ENCODE measurements at regions not wholly inside any gene's neighbourhood (a gene's known extent, or its start where the extent isn't known, plus 50 kb on each side); places are given as distances from the start of the nearest gene placed in this dataset.

- ATAC-seq (ENCODE audit: low read depth in 2 of 2) (no peak), DNase-seq (no peak)
- H3K9me3 ChIP-seq (ENCODE audit: control insufficient read depth in 2 of 2, low read length in 2 of 2) = no peaks in the 10 kb centered on the region
- no peaks in the 10 kb centered on the region for H3K4me1 Mint-ChIP-seq
- H3K4me3 ChIP-seq (ENCODE audit: low read depth, low read length) = no peak overlapping the region
- H3K36me3 Mint-ChIP-seq = no peaks in the 10 kb centered on the region
- H3K4me3 Mint-ChIP-seq = no peak overlapping the region
- no peak overlapping the region for H3K27ac ChIP-seq (ENCODE audit: insufficient read depth, low read length, poor library complexity, severe bottlenecking)
- no peak overlapping the region for H3K27ac Mint-ChIP-seq
- H3K27me3 ChIP-seq (ENCODE audit: control insufficient read depth, insufficient read depth, low read length) = peaks cover 4% of the 10 kb centered on the region
- H3K4me1 ChIP-seq (ENCODE audit: control insufficient read depth, insufficient read depth, low read length, poor library complexity, severe bottlenecking) = no peaks in the 10 kb centered on the region
- no peaks in the 10 kb centered on the region for H3K36me3 ChIP-seq (ENCODE audit: control insufficient read depth, insufficient read depth, low read length)
- no peaks in the 10 kb centered on the region for H3K9me3 Mint-ChIP-seq
- H3K27me3 Mint-ChIP-seq = peaks cover 7% of the 10 kb centered on the region
Measured at GRCh38 chr11:64461081-64461480, 94.7 kb upstream of the SLC22A11 start.

GRCh38 chr11:64466115-64466718 lies 89.5 kb upstream of the SLC22A11 start:
- Histone ChIP-seq H3K27ac (ENCODE audit: insufficient read depth, low read length, poor library complexity, severe bottlenecking) (no peak overlapping the region), H3K4me1 (ENCODE audit: control insufficient read depth, insufficient read depth, low read length, poor library complexity, severe bottlenecking) (no peaks in the 10 kb centered on the region), H3K9me3 (ENCODE audit: control insufficient read depth in 2 of 2, low read length in 2 of 2) (peaks cover 0 to 1% of the 10 kb centered on the region in 2 experiments), H3K4me3 (ENCODE audit: low read depth, low read length) (no peak overlapping the region), H3K36me3 (ENCODE audit: control insufficient read depth, insufficient read depth, low read length) (no peaks in the 10 kb centered on the region), H3K27me3 (ENCODE audit: control insufficient read depth, insufficient read depth, low read length) (peaks cover 4% of the 10 kb centered on the region)
- ATAC-seq (ENCODE audit: low read depth in 2 of 2) (no peak), DNase-seq (no peak)
- H3K27me3 Mint-ChIP-seq = peaks cover 13% of the 10 kb centered on the region
- peaks cover 0 to 13% (median 4%) of the 10 kb centered on the region in 4 donors for H3K4me1 Mint-ChIP-seq
- H3K27ac Mint-ChIP-seq = no peak overlapping the region
- peaks cover 0 to 4% (median 0%) of the 10 kb centered on the region in 7 donors for H3K9me3 Mint-ChIP-seq
- no peaks in the 10 kb centered on the region for H3K36me3 Mint-ChIP-seq
- no peak overlapping the region for H3K4me3 Mint-ChIP-seq

GRCh38 chr11:64469288-64469687 lies 86.5 kb upstream of the SLC22A11 start:
- no peak for DNase-seq
- Histone ChIP-seq H3K4me1 (ENCODE audit: control insufficient read depth, insufficient read depth, low read length, poor library complexity, severe bottlenecking) (no peaks in the 10 kb centered on the region), H3K36me3 (ENCODE audit: control insufficient read depth, insufficient read depth, low read length) (no peaks in the 10 kb centered on the region), H3K27ac (ENCODE audit: insufficient read depth, low read length, poor library complexity, severe bottlenecking) (no peak overlapping the region), H3K9me3 (ENCODE audit: control insufficient read depth in 2 of 2, low read length in 2 of 2) (peaks cover 0 to 1% of the 10 kb centered on the region in 2 experiments), H3K4me3 (ENCODE audit: low read depth, low read length) (no peak overlapping the region), H3K27me3 (ENCODE audit: control insufficient read depth, insufficient read depth, low read length) (peaks cover under 1% of the 10 kb centered on the region)
- no peaks in the 10 kb centered on the region for H3K36me3 Mint-ChIP-seq
- H3K27ac Mint-ChIP-seq = no peak overlapping the region
- no peak for ATAC-seq (ENCODE audit: low read depth in 2 of 2)
- no peak overlapping the region for H3K4me3 Mint-ChIP-seq
- H3K9me3 Mint-ChIP-seq = peaks cover 0 to 4% (median 0%) of the 10 kb centered on the region in 7 donors
- H3K27me3 Mint-ChIP-seq = peaks cover 19% of the 10 kb centered on the region
- H3K4me1 Mint-ChIP-seq = peaks cover 0 to 13% (median 4%) of the 10 kb centered on the region in 4 donors

GRCh38 chr11:64472593-64473455 lies 82.9 kb upstream of the SLC22A11 start:
- Histone ChIP-seq H3K27me3 (ENCODE audit: control insufficient read depth, insufficient read depth, low read length) (no peaks in the 10 kb centered on the region), H3K4me3 (ENCODE audit: low read depth, low read length) (no peak overlapping the region), H3K27ac (ENCODE audit: insufficient read depth, low read length, poor library complexity, severe bottlenecking) (no peak overlapping the region), H3K4me1 (ENCODE audit: control insufficient read depth, insufficient read depth, low read length, poor library complexity, severe bottlenecking) (no peaks in the 10 kb centered on the region), H3K36me3 (ENCODE audit: control insufficient read depth, insufficient read depth, low read length) (no peaks in the 10 kb centered on the region), H3K9me3 (ENCODE audit: control insufficient read depth in 2 of 2, low read length in 2 of 2) (peaks cover 0 to 1% of the 10 kb centered on the region in 2 experiments)
- Mint-ChIP-seq H3K27me3 (peaks cover 32% of the 10 kb centered on the region), H3K4me1 (peaks cover 0 to 11% (median 4%) of the 10 kb centered on the region in 4 donors), H3K9me3 (peaks cover 0 to 4% (median 0%) of the 10 kb centered on the region in 7 donors), H3K4me3 (no peak overlapping the region), H3K36me3 (no peaks in the 10 kb centered on the region), H3K27ac (no peak overlapping the region)
- ATAC-seq (ENCODE audit: low read depth in 2 of 2) (no peak), DNase-seq (no peak)

DNA sequence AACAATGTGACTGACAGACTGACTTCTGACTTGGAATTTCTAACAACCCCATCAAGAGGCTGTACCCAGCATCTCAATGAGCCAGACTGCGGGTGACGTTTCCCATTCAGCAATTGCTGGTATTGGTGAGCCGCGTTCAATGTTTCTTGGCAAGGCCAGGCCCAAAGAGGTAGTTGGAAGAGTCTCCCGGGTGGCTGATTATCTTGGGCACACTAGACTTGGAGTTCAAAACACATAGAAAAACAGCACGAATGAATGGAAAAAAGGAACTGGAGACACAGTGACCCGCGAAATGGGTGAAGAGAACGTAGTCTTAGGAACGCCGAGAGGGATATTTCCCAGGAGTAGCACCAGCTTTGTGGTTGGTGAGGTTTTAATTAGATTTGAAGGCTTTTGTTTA lies 81.1 kb upstream of the SLC22A11 start:
- DNase-seq (no peak), ATAC-seq (ENCODE audit: low read depth in 2 of 2) (no peak)
- Histone ChIP-seq H3K9me3 (ENCODE audit: control insufficient read depth in 2 of 2, low read length in 2 of 2) (peaks cover 0 to 1% of the 10 kb centered on the region in 2 experiments), H3K27ac (ENCODE audit: insufficient read depth, low read length, poor library complexity, severe bottlenecking) (no peak overlapping the region), H3K36me3 (ENCODE audit: control insufficient read depth, insufficient read depth, low read length) (no peaks in the 10 kb centered on the region), H3K4me3 (ENCODE audit: low read depth, low read length) (no peak overlapping the region), H3K27me3 (ENCODE audit: control insufficient read depth, insufficient read depth, low read length) (peaks cover 2% of the 10 kb centered on the region), H3K4me1 (ENCODE audit: control insufficient read depth, insufficient read depth, low read length, poor library complexity, severe bottlenecking) (no peaks in the 10 kb centered on the region)
- Mint-ChIP-seq H3K36me3 (no peaks in the 10 kb centered on the region), H3K4me3 (no peak overlapping the region), H3K27ac (no peak overlapping the region), H3K27me3 (peaks cover 32% of the 10 kb centered on the region), H3K4me1 (peaks cover 0 to 3% (median 0%) of the 10 kb centered on the region in 4 donors), H3K9me3 (peaks cover 0 to 4% (median 0%) of the 10 kb centered on the region in 7 donors)

GRCh38 chr11:64475145-64475544 lies 80.6 kb upstream of the SLC22A11 start:
- Histone ChIP-seq H3K27ac (ENCODE audit: insufficient read depth, low read length, poor library complexity, severe bottlenecking) (no peak overlapping the region), H3K4me1 (ENCODE audit: control insufficient read depth, insufficient read depth, low read length, poor library complexity, severe bottlenecking) (no peaks in the 10 kb centered on the region), H3K36me3 (ENCODE audit: control insufficient read depth, insufficient read depth, low read length) (no peaks in the 10 kb centered on the region), H3K27me3 (ENCODE audit: control insufficient read depth, insufficient read depth, low read length) (peaks cover 2% of the 10 kb centered on the region), H3K9me3 (ENCODE audit: control insufficient read depth in 2 of 2, low read length in 2 of 2) (peaks cover 0 to 1% of the 10 kb centered on the region in 2 experiments), H3K4me3 (ENCODE audit: low read depth, low read length) (no peak overlapping the region)
- ATAC-seq (ENCODE audit: low read depth in 2 of 2) (no peak), DNase-seq (no peak)
- Mint-ChIP-seq H3K36me3 (no peaks in the 10 kb centered on the region), H3K27ac (no peak overlapping the region), H3K27me3 (peaks cover 37% of the 10 kb centered on the region), H3K4me1 (no peaks in the 10 kb centered on the region), H3K4me3 (no peak overlapping the region), H3K9me3 (peaks cover 0 to 4% (median 0%) of the 10 kb centered on the region in 7 donors)

DNA sequence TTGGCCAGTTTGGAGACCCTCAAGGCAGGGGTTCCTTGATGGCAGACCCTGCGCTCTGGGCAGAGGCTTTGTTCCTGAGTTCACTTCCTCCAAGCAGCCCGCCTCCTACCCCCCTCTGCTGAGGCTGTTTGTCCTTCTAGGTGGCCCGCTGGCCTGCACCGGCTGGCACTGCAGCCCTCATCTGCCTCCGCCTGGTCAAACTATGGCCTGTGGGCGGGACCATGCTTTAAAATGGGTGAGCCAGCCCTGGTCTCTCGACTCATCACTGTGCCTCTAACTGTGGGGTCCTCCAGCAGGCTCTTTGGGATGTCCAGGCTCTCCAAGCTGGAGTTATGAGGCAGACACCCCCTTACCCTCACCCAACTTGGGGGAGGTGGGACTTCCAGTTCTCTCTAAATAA lies 78.9 kb upstream of the SLC22A11 start:
- H3K27me3 ChIP-seq (ENCODE audit: control insufficient read depth, insufficient read depth, low read length) = peaks cover 2% of the 10 kb centered on the region
- H3K36me3 ChIP-seq (ENCODE audit: control insufficient read depth, insufficient read depth, low read length) = no peaks in the 10 kb centered on the region
- H3K9me3 ChIP-seq (ENCODE audit: control insufficient read depth in 2 of 2, low read length in 2 of 2) = no peaks in the 10 kb centered on the region
- ATAC-seq (ENCODE audit: low read depth in 2 of 2) (no peak), DNase-seq (no peak)
- Mint-ChIP-seq H3K9me3 (peaks cover 0 to 2% (median 0%) of the 10 kb centered on the region in 7 donors), H3K27ac (no peak overlapping the region), H3K4me1 (no peaks in the 10 kb centered on the region), H3K4me3 (peak overlapping the region in 1 of 4 donors; percentile 18), H3K27me3 (peaks cover 35% of the 10 kb centered on the region), H3K36me3 (no peaks in the 10 kb centered on the region)
- no peaks in the 10 kb centered on the region for H3K4me1 ChIP-seq (ENCODE audit: control insufficient read depth, insufficient read depth, low read length, poor library complexity, severe bottlenecking)
- H3K4me3 ChIP-seq (ENCODE audit: low read depth, low read length) = no peak overlapping the region
- H3K27ac ChIP-seq (ENCODE audit: insufficient read depth, low read length, poor library complexity, severe bottlenecking) = no peak overlapping the region
